ENCODE measurements at regions not wholly inside any gene's neighbourhood (a gene's known extent, or its start where the extent isn't known, plus 50 kb on each side); places are given as distances from the start of the nearest gene placed in this dataset.

- TF ChIP-seq CTCF (IDR thresholded peaks at IDR 0.05) (no peak), POLR2A (IDR thresholded peaks at IDR 0.05) (no peak)
Measured at GRCh38 chr5:51018423-51018822, 352.0 kb downstream of the PARP8 start.
